ENCODE measurements at regions not wholly inside any gene's neighbourhood (a gene's known extent, or its start where the extent isn't known, plus 50 kb on each side); places are given as distances from the start of the nearest gene placed in this dataset.

- H3K9me3 ChIP-seq (ENCODE audit: insufficient read depth, low read depth, low read length) = no peaks in the 10 kb centered on the region; the same call in 1 of the 2 replicates
- no peak overlapping the region for H3K9ac ChIP-seq (ENCODE audit: low read depth, low read length, poor library complexity, severe bottlenecking)
- H3K4me2 ChIP-seq (ENCODE audit: low read depth, low read length, poor library complexity, severe bottlenecking) = no peak overlapping the region
- no peaks in the 10 kb centered on the region for H3K36me3 ChIP-seq (ENCODE audit: insufficient read depth, low read length)
- no peaks in the 10 kb centered on the region for H4K20me1 ChIP-seq (ENCODE audit: insufficient read depth, low read length, poor library complexity, severe bottlenecking)
- H3K9me2 ChIP-seq (replicated peaks; ENCODE audit: low read depth, low read length) = no peaks in the 10 kb centered on the region
- no peaks in the 10 kb centered on the region for H3K27me3 ChIP-seq (ENCODE audit: insufficient read depth, low read length, poor library complexity, severe bottlenecking)
- H3K4me3 ChIP-seq (ENCODE audit: low read length, poor library complexity, severe bottlenecking) = no peak overlapping the region
- H3K79me2 ChIP-seq (ENCODE audit: insufficient read depth, low read length) = no peaks in the 10 kb centered on the region
- no peaks in the 10 kb centered on the region for H3F3A ChIP-seq (ENCODE audit: low read depth)
- no peaks in the 10 kb centered on the region for H3K4me1 ChIP-seq (ENCODE audit: insufficient read depth, low read length, poor library complexity, severe bottlenecking)
- H2AFZ ChIP-seq (ENCODE audit: low read length) = no peak overlapping the region
- no peak for TF ChIP-seq CTCF (conservative IDR thresholded peaks at IDR 0.05; ENCODE audit: low read length)
- TF ChIP-seq EZH2phosphoT487 (IDR thresholded peaks at IDR 0.05; ENCODE audit: borderline replicate concordance) = no peak
Measured at GRCh38 chr22:48939441-48940265, 888.0 kb downstream of the BRD1 start.

- no peaks in the 10 kb centered on the region for H4K20me1 ChIP-seq (ENCODE audit: insufficient read depth, low read length, poor library complexity, severe bottlenecking)
- H3K4me1 ChIP-seq (ENCODE audit: insufficient read depth, low read length, poor library complexity, severe bottlenecking) = no peaks in the 10 kb centered on the region
- no peaks in the 10 kb centered on the region for H3K36me3 ChIP-seq (ENCODE audit: insufficient read depth, low read length)
- no peak overlapping the region for H3K4me3 ChIP-seq (ENCODE audit: low read length, poor library complexity, severe bottlenecking)
- no peak overlapping the region for H3K4me2 ChIP-seq (ENCODE audit: low read depth, low read length, poor library complexity, severe bottlenecking)
- TF ChIP-seq CTCF (conservative IDR thresholded peaks at IDR 0.05; ENCODE audit: low read length) = no peak
- TF ChIP-seq EZH2phosphoT487 (IDR thresholded peaks at IDR 0.05; ENCODE audit: borderline replicate concordance) = no peak
- no peaks in the 10 kb centered on the region; the same call in 1 of the 2 replicates for H3K9me3 ChIP-seq (ENCODE audit: insufficient read depth, low read depth, low read length)
- H3F3A ChIP-seq (ENCODE audit: low read depth) = no peaks in the 10 kb centered on the region
- H3K27me3 ChIP-seq (ENCODE audit: insufficient read depth, low read length, poor library complexity, severe bottlenecking) = no peaks in the 10 kb centered on the region
- no peaks in the 10 kb centered on the region for H3K9me2 ChIP-seq (replicated peaks; ENCODE audit: low read depth, low read length)
- H3K9ac ChIP-seq (ENCODE audit: low read depth, low read length, poor library complexity, severe bottlenecking) = no peak overlapping the region
- no peak overlapping the region for H2AFZ ChIP-seq (ENCODE audit: low read length)
- H3K79me2 ChIP-seq (ENCODE audit: insufficient read depth, low read length) = no peaks in the 10 kb centered on the region
Measured at GRCh38 chr22:48938741-48939140, 888.9 kb downstream of the BRD1 start.

GRCh38 chr22:48937032-48937639 is 890.5 kb downstream of the BRD1 start:
- Histone ChIP-seq H3K4me2 (ENCODE audit: low read depth, low read length, poor library complexity, severe bottlenecking) (no peak overlapping the region), H2AFZ (ENCODE audit: low read length) (no peak overlapping the region), H3K79me2 (ENCODE audit: insufficient read depth, low read length) (no peaks in the 10 kb centered on the region), H3F3A (ENCODE audit: low read depth) (no peaks in the 10 kb centered on the region), H3K4me3 (ENCODE audit: low read length, poor library complexity, severe bottlenecking) (no peak overlapping the region), H3K4me1 (ENCODE audit: insufficient read depth, low read length, poor library complexity, severe bottlenecking) (no peaks in the 10 kb centered on the region), H3K9me2 (replicated peaks; ENCODE audit: low read depth, low read length) (no peaks in the 10 kb centered on the region), H3K9ac (ENCODE audit: low read depth, low read length, poor library complexity, severe bottlenecking) (no peak overlapping the region), H4K20me1 (ENCODE audit: insufficient read depth, low read length, poor library complexity, severe bottlenecking) (no peaks in the 10 kb centered on the region), H3K36me3 (ENCODE audit: insufficient read depth, low read length) (no peaks in the 10 kb centered on the region), H3K27me3 (ENCODE audit: insufficient read depth, low read length, poor library complexity, severe bottlenecking) (no peaks in the 10 kb centered on the region), H3K9me3 (ENCODE audit: insufficient read depth, low read depth, low read length) (no peaks in the 10 kb centered on the region; the same call in 1 of the 2 replicates)
- TF ChIP-seq EZH2phosphoT487 (IDR thresholded peaks at IDR 0.05; ENCODE audit: borderline replicate concordance) (no peak), CTCF (conservative IDR thresholded peaks at IDR 0.05; ENCODE audit: low read length) (no peak)
